DMS 273 (cell line): ENCODE measurements at regions not wholly inside any gene's neighbourhood (a gene's known extent, or its start where the extent isn't known, plus 50 kb on each side); places are given as distances from the start of the nearest gene placed in this dataset.
"Not testable (repeated sequence)": the region's sequence is repeated elsewhere in the genome, so short reads cannot be mapped to it uniquely, and the experiment has no call there.

Experiments used
- DNase-seq: peaks from one replicate; lab custom pipeline; 2025; ENCODE audit not compliant: unreplicated experiment; lab: John Stamatoyannopoulos, UW

GRCh38 chr10:26952094-26952493 is 91.3 kb upstream of the ABI1 start:
- no peak for DNase-seq

GRCh38 chr10:26951650-26952049 is 90.9 kb upstream of the ABI1 start:
- no peak for DNase-seq

- DNase-seq: no peak
Observed at GRCh38 chr10:26950934-26951333, 90.2 kb upstream of the ABI1 start.

DNA sequence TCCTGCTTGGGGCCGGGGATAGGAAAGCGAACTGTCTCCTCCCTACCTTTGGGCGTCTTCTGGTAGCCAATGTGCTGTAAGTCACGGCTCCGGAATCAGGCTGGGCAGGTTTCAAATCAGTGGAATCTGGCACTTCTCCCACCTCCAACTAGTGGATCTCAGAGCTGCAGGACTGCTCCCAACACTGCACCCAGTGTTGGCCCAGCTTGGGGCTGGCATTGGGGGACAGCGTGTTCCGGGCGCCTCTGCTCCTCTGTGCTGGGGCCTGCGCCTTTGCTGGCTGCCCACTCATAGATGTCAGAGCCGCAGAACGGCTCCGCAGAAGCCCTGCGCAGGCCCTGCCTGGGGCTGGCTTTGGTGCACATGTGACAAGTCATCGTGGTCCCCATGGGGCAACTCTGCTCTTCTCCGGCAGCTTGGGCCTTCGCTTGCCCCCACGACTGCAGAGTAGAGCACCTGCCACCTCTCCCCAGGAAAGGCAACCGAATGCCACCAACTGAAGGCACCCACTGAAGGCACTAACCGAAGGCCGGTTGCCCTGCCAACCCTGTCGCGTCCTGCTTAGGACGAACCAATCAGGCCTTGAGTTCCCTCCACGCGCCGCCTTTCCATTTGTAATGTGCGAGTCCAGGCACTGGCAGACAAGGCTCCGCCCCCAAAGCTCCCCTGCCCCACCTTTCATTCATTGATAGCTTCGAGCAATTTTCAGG is 85.5 kb upstream of the ABI1 start:
- no peak for DNase-seq

- no peak for DNase-seq
Observed at GRCh38 chr10:26944261-26944882, 83.6 kb upstream of the ABI1 start.

DNA sequence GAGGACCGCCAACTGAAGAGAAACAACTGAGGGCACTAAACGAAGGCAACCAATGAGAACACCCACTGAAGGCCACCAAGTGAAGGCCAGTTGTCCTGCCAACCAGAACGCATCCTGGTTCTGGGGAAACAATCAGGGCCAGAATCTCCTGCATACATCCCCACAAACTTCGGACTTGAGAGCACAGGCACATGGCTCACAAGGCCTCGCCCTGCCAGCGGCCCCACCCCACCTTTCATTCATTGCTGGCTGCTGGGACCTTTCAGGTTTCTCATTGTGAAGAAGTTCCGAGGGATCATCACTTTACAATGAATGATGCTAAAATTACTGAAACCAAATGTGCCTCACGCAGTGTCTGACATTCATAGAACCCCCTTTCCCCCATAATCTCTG is 79.2 kb upstream of the ABI1 start:
- DNase-seq: no peak

DNA sequence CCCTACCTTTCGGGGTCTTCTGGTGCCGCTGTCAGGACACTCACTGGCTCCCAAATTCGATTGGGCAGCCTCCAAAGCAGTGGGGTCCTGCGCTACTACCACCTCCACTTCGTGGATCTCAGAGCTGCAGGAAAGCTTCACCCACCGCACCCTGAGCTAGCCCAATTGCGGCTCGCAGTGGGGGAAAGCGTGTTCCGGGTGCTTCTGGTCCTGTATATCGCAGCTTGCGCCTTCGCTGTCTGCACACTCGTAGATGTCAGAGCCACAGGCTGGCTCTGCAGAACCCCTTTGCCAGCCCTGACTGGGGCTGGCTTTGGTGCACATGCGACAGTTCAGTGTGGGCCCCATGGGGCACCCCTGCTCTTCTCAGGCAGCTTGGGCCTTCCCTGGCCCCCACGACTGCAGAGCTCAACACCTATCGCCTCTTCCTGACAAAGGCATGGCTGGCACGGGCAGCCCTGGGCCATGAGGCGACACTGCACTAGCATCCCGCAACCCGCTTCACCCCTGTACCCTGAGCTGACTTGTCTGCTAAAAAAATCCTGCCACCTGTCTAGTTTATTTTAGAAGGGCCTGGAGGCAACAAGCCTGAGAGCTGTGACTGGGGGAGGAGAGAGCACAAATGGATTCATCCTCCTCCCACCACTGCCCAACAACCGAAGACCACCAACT is 78.7 kb upstream of the ABI1 start:
- no peak for DNase-seq

DNA sequence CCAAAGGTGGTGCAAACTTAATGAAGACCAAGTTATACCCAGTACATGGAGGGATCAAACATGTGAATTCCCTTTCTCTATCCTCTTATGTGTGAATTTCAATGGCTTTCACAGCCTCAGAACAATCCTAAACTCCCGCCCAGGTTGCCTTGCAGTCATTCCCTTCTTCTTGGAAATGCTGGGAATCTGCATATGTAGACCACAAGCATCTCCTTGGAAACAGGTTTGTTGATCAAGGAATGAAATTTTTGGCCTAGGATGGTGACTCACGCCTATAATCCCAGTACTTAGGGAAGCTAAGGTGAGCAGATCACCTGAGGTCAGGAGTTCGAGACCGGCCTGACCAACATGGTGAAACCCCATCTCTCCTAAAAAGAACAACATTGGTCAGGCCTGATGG is 77.8 kb upstream of the ABI1 start:
- no peak for DNase-seq

GRCh38 chr10:26937371-26937770 is 76.6 kb upstream of the ABI1 start:
- no peak for DNase-seq

DNA sequence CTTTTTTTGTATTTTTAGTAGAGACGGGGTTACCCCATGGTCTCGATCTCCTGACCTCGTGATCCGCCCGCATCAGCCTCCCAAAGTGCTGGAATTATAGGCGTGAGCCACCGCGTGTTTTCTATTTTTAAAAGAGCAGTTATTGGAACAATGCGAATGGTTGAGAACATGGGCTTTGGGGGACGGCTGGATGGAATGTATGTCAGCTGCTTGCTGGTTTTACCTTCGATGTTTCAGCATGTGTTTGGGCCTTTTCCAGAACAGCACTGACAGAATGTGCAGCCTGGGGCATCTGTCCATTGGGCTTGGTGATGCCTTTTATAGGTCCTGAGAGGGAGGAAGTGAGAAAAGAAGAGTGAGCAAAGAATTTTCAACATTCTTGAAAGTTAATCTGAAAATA is 73.4 kb upstream of the ABI1 start:
- not testable (repeated sequence) for DNase-seq

GRCh38 chr10:26932576-26932975 is 71.8 kb upstream of the ABI1 start:
- no peak for DNase-seq

GRCh38 chr10:26931223-26931622 is 70.5 kb upstream of the ABI1 start:
- DNase-seq: no peak

DNA sequence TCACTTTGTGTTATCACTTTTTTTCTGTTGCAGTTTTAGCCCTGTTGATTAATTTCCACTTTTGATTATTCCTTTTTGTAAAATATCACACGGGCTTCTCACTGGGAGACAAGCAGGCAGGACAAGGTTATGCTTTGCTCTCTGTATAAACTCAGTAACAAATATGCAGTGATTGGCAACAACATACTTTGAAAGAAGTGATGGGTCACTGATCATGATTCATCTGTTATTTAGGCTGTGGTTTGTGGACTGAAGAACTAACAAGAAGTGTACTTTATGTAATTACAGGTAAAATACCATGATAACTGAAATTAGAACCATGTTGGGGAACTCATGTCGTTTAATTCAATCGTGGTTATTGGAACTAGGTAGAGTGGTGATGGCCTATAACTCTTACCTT is 62.1 kb upstream of the ABI1 start:
- not testable (repeated sequence) for DNase-seq

DNA sequence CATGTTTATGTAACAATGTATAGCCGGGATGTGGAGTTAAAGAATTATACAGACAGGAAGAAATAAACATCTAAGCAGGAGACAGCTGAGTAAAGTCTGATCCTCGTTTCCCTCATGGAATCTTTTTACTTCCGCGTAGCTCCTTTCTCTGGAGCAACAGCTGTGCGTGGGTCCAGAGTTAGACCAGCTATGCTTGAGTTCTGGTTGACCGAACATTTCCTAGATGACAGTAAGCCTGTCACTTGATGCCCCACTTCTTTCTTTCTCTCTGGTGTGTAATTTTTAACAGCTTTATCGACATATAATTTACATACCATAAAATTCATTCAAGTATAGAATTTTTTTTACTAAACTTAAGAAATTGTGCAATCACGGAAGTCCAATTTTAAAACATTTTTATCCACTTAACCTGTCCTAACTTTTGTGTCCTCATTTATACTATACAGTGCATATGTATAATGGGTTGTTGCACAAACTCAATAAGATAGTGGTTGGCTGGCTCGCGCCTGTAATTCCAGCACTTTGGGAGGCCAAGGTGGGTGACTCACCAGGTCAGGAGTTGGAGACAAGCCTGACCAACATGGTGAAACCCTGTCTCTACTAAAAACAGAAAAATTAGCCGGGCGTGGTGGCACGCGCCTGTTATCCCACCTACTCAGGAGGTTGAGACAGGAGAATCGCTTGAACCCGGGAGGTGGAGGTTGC is 58.5 kb upstream of the ABI1 start:
- DNase-seq: not testable (repeated sequence)

DNA sequence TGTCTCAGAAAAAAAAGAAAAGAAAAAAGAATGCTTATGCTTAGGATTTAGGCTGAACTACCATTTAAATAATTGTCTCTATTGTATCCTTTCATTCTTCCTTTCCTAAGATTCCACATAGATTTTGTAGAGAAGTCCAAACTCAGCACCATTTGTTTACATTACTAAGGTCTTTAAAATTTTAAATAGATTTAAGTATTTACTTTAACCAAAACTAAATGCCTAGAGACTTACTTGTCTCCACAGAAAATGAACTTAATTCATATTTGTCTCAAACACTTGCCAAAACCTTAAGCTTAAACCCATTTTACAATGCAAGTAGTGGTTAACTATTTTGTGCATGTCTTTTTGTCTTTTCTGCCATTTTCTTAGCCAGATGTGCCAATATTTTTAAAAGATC is 54.1 kb upstream of the ABI1 start:
- no peak for DNase-seq

DNA sequence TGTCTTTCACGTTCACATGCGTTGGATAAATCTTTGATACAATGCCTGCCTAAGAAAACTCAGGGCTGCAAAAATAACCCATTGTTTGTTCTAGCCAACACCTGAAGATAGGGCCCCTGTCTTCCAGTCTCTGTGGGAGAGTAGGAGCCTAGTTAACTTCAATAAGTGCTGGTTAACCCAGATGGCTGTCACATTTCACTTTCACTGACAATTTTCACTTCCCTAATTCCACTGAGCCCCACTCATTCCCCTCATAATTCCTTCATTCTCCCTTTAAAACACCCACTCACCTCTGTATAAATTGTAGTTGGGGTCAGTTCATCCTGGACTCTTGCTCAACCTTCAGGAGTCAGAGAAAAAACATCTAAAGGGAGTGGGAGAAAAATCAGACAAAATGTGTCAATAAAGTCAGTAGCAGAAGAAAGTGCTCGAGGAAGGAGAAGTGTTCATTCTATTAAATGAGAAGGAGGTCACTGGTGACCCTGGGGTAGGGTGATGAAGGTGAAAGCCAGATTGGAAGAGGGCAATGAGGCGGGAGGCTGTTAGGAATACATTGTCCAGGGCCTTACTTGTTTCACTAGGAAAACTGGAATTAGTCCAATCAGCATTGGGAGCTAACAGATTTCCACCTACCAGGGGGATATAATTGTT is 51.2 kb upstream of the ABI1 start:
- DNase-seq: peak; percentile 15
